ENCODE measurements at regions not wholly inside any gene's neighbourhood (a gene's known extent, or its start where the extent isn't known, plus 50 kb on each side); places are given as distances from the start of the nearest gene placed in this dataset.

GRCh38 chr20:56194042-56194441, 54.5 kb upstream of the MC3R start:
- TF ChIP-seq EZH2phosphoT487 (IDR thresholded peaks at IDR 0.05; ENCODE audit: insufficient read depth, low read depth) (no peak), EZH2 (IDR thresholded peaks at IDR 0.05; ENCODE audit: insufficient read depth, poor library complexity, severe bottlenecking) (no peak)

All from GM23248 (cell line).